HL-60 (cell line): ENCODE measurements at regions not wholly inside any gene's neighbourhood (a gene's known extent, or its start where the extent isn't known, plus 50 kb on each side); places are given as distances from the start of the nearest gene placed in this dataset.

ENCODE experiments used
- DNase-seq, 2 experiments: peaks; one replicate each; pipeline ENCODE4 v3.0.0-alpha.2; 2010 to 2020; ENCODE audit warnings: low read depth in 1 of 2, low spot score in 1 of 2
- H3K27ac ChIP-seq: fragments of 250-450 bp; sonication (Bioruptor Pico); replicated peaks from 2 replicates; pipeline ENCODE4 v1.5.1; 2020; ENCODE audit warnings: mild to moderate bottlenecking, moderate library complexity
- H3K27me3 ChIP-seq: fragments of 250-450 bp; sonication (Bioruptor Pico); 2 replicates; pipeline ENCODE4 v1.5.1; 2021; ENCODE audit warnings: mild to moderate bottlenecking, moderate library complexity; ENCODE audit not compliant: insufficient read depth, poor library complexity, severe bottlenecking
- H3K4me3 ChIP-seq: replicated peaks from 2 replicates; pipeline ENCODE4 v1.5.1; 2011; ENCODE audit warnings: mild to moderate bottlenecking, control low read depth, low read length; ENCODE audit not compliant: insufficient read depth
- GABPA ChIP-seq: IDR thresholded peaks from 2 replicates; pipeline ENCODE4 v1.6.1; 2012; ENCODE audit warnings: low read depth
- POLR2AphosphoS5 ChIP-seq: IDR thresholded peaks from 2 replicates; pipeline ENCODE4 v1.6.1; 2012; ENCODE audit warnings: low read depth
- SPI1 ChIP-seq: IDR thresholded peaks from 2 replicates; pipeline ENCODE4 v1.6.1; 2012; ENCODE audit warnings: low read depth, mild to moderate bottlenecking, borderline replicate concordance
- TF ChIP-seq, protein P1 (sequence below): IDR thresholded peaks from one replicate; pipeline ENCODE4 v1.5.1; 2011; ENCODE audit warnings: low read length, control low read depth, inconsistent platforms; ENCODE audit not compliant: insufficient read depth
- TF ChIP-seq, protein P2 (sequence below): IDR thresholded peaks from 2 replicates; pipeline ENCODE4 v1.6.1; 2012; ENCODE audit warnings: low read depth; ENCODE audit not compliant: insufficient replicate concordance

DNA sequence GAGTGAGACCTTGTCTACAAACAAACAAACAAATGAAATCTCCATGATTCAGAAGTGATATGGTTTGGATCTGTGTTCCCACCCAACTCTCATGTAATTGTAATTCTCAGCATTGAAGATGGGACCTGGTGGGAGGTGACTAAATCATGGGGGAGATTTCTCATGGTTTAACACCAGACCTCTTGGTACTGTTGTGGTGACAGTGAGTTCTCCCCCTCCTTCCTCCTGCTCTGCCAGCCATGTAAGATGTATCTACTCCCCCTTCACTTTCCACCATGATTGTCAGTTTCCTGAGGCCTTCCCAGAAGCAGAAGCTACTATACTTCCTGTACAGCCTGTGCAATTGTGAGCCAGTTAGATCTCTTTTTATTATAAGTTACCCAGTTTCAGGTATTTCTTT is 438.4 kb upstream of the THBS1 start:
- TF ChIP-seq, protein P1, sequence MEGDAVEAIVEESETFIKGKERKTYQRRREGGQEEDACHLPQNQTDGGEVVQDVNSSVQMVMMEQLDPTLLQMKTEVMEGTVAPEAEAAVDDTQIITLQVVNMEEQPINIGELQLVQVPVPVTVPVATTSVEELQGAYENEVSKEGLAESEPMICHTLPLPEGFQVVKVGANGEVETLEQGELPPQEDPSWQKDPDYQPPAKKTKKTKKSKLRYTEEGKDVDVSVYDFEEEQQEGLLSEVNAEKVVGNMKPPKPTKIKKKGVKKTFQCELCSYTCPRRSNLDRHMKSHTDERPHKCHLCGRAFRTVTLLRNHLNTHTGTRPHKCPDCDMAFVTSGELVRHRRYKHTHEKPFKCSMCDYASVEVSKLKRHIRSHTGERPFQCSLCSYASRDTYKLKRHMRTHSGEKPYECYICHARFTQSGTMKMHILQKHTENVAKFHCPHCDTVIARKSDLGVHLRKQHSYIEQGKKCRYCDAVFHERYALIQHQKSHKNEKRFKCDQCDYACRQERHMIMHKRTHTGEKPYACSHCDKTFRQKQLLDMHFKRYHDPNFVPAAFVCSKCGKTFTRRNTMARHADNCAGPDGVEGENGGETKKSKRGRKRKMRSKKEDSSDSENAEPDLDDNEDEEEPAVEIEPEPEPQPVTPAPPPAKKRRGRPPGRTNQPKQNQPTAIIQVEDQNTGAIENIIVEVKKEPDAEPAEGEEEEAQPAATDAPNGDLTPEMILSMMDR, result no peak
- TF ChIP-seq SPI1 (no peak), GABPA (no peak), POLR2AphosphoS5 (no peak)
- TF ChIP-seq, protein P2, sequence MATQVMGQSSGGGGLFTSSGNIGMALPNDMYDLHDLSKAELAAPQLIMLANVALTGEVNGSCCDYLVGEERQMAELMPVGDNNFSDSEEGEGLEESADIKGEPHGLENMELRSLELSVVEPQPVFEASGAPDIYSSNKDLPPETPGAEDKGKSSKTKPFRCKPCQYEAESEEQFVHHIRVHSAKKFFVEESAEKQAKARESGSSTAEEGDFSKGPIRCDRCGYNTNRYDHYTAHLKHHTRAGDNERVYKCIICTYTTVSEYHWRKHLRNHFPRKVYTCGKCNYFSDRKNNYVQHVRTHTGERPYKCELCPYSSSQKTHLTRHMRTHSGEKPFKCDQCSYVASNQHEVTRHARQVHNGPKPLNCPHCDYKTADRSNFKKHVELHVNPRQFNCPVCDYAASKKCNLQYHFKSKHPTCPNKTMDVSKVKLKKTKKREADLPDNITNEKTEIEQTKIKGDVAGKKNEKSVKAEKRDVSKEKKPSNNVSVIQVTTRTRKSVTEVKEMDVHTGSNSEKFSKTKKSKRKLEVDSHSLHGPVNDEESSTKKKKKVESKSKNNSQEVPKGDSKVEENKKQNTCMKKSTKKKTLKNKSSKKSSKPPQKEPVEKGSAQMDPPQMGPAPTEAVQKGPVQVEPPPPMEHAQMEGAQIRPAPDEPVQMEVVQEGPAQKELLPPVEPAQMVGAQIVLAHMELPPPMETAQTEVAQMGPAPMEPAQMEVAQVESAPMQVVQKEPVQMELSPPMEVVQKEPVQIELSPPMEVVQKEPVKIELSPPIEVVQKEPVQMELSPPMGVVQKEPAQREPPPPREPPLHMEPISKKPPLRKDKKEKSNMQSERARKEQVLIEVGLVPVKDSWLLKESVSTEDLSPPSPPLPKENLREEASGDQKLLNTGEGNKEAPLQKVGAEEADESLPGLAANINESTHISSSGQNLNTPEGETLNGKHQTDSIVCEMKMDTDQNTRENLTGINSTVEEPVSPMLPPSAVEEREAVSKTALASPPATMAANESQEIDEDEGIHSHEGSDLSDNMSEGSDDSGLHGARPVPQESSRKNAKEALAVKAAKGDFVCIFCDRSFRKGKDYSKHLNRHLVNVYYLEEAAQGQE, result no peak
- DNase-seq, result no peak
- H3K27ac ChIP-seq, result no peak overlapping the region
- peaks cover 4% of the 10 kb centered on the region for H3K27me3 ChIP-seq
- H3K4me3 ChIP-seq, result no peak overlapping the region

DNA sequence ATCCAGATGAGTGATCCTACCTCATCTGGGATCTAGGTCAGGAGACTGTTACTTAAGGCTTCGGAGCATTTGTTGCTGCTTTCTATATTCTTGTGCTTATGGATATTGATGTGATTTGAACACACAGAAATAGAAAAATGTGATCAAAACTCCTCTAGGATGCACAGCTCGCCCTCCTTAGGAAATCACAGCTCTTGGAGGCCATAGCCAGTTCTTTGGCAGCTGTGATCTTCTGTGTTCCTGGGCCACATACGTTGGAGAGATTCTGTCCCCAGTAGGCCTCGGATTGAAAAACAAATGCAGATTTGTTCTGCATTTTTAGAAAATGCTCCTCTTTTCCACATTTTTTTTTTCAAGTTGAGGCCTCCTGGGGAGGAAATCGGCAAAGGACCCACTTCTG is 437.4 kb upstream of the THBS1 start:
- Histone ChIP-seq H3K4me3 (no peak overlapping the region), H3K27me3 (peaks cover 4% of the 10 kb centered on the region), H3K27ac (no peak overlapping the region)
- DNase-seq, result no peak
- TF ChIP-seq POLR2AphosphoS5, result no peak
- TF ChIP-seq, protein P1, result no peak
- TF ChIP-seq SPI1, result no peak
- TF ChIP-seq, protein P2, result no peak
- no peak for TF ChIP-seq GABPA

DNA sequence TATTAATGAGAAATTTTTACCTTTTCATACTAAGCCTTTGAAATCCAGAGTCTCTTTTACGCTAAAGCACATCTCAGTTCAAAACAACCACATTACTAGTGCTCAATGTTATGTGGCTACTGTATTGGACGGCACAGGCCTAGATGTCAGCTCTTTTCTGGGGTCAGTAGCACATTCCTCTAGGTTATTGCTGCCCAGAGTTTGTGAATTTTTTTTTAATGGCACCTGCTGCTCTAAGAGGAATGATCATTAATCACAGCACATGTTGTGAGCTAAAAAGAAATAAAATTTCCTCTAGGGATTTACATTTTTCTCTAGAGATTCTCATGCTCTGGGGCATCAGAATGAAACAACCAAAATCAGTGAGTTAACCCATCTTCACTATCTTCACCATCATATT is 436.8 kb upstream of the THBS1 start:
- H3K4me3 ChIP-seq, result no peak overlapping the region
- no peak for DNase-seq

More for the DNA sequence above, 436.8 kb upstream of the THBS1 start:
- Histone ChIP-seq H3K27ac (no peak overlapping the region), H3K27me3 (peaks cover 3% of the 10 kb centered on the region)
- no peak for TF ChIP-seq GABPA
- TF ChIP-seq SPI1, result no peak
- TF ChIP-seq, protein P2, result no peak
- TF ChIP-seq POLR2AphosphoS5, result no peak
- TF ChIP-seq, protein P1, result no peak
